GM12874 (cell line): ENCODE measurements at regions not wholly inside any gene's neighbourhood (a gene's known extent, or its start where the extent isn't known, plus 50 kb on each side); places are given as distances from the start of the nearest gene placed in this dataset.

Experiments used
- TF ChIP-seq, protein P1 (sequence below): IDR thresholded peaks from 2 replicates; pipeline ENCODE4 v1.5.1; 2011; ENCODE audit warnings: low read depth, mild to moderate bottlenecking, control low read depth, low read length, moderate library complexity; ENCODE audit not compliant: insufficient read depth

DNA sequence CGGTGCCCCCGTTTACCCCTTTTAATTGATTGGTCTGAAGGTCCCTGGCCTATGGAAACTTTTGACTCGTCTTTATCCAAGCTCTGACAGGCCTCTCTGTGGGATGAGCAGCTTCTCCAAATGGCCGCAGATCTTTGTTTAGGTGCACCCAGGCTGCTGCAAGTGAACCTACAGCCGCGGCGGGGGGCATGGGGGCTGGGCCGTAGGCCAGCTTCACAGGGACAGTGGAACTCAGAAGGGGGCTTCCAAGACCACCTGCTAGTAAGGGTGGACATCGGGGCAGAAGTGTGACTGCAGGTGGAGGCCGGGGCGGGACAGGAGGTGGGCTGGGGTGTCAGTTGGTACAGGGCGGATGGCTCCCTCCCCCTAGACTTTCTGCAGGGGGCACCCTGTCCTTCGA is 257.5 kb downstream of the SIPA1L2 start:
- TF ChIP-seq, protein P1, sequence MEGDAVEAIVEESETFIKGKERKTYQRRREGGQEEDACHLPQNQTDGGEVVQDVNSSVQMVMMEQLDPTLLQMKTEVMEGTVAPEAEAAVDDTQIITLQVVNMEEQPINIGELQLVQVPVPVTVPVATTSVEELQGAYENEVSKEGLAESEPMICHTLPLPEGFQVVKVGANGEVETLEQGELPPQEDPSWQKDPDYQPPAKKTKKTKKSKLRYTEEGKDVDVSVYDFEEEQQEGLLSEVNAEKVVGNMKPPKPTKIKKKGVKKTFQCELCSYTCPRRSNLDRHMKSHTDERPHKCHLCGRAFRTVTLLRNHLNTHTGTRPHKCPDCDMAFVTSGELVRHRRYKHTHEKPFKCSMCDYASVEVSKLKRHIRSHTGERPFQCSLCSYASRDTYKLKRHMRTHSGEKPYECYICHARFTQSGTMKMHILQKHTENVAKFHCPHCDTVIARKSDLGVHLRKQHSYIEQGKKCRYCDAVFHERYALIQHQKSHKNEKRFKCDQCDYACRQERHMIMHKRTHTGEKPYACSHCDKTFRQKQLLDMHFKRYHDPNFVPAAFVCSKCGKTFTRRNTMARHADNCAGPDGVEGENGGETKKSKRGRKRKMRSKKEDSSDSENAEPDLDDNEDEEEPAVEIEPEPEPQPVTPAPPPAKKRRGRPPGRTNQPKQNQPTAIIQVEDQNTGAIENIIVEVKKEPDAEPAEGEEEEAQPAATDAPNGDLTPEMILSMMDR = no peak

DNA sequence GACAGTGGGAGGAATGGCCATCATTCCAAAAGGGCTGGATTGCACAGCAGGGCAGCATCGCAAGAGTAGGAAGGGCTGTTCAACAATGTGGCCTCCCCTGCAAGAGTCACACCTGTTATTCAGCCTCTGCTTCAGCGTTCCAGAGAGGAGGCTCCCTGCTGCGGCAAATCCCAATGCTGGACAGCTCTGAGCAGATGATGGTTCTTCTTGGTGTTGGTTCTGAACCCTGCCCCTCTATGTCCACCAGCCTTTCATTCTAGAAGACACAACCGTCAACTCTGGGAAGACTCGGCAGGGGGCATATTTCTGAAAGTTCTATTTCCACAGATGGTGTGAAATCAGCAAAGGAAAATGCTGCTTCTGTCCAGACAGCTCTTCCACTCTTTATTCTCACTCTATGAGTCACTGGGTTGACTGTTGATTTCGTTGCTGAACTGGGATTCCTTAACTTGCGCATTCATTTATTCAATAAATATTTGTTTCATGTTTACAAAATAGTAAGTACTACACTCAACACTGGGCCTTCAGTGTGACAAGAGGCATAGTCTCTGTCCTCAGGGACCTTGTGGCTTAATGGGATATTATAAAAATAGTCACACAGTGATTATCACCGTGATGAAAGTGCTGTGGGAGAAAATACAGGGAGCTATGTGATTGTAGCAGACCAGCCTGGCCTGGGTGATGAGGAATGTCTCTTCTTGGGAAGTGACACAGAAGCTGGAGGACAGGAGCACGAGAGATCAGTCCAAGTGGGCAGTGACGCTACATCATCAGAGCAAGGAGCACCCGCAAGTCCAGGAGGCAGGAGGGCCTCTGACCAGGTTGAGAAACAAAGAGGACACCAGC is 260.3 kb downstream of the SIPA1L2 start:
- TF ChIP-seq, protein P1 = no peak

DNA sequence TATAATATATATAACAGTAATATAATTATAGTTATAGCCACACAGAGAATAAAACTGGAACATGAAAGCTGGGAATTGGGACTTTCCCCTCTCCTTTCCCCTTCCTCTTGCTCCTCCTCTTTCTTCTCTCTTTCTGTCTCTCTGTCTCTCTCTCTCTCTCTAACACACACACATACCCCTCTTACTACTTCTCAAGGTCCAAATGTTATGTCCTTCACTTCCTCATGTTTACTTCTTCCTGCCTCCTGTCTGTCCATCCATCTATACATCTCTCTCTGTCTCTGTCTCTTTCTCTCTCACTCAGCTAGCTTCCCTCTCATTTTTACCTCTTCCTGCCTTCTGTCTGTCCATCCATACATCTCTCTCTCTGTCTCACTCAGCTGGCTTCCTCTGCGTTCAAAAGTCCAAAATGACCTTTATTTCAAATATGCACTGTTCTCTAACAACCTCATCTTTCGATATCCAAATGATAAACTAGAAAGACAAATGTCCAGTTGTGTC is 261.1 kb downstream of the SIPA1L2 start:
- TF ChIP-seq, protein P1 = no peak

DNA sequence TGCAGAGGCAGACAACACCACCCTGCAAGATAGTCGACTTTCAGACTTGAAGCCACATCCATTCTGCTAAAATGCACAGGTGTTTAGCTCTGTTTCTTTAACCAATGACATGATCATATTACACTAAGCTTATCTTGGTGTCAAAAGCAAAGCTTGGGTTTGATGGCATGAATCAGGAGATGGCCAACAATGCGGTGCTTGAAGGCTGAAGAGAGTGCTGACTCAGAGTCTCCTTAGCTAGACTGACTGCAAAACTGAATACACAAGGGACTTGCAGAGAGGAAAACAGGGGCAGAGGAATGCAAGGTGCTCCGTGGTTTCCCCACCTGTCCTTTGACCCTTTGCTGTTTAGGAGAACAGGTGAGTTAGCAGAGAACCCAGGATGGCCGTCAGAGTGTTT is 262.6 kb downstream of the SIPA1L2 start:
- TF ChIP-seq, protein P1 = no peak

DNA sequence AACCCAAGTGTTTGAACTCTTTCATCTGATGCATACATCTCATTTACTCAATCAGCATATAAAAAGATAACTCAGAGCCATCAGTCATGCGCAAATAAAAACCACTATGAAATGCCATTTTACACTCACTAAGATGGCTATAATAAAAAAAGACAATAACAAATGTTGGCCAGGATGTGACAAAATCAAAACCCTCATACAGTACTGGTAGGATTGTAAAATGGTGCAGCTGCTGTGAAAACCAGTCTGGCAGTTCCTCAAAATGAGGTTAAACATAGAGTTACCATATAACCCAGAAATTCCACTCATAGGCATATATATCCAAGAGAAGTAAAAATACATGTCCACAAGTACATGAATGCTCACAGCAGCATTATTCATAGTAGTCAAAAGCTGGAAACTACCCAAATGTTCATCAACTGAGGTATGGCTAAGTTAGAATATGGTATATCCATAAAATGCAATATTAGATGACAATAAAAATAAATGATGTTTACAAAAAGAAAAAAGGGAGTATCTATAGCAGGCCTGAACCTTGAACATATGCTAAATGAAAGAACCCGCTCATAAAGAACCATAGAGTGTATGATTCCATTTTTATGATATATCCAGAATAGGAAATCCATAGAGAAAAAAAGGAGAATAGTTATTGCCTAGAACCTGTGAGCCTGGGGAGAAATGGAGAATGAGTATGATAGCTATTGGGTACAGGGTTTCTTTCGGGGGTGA is 265.1 kb downstream of the SIPA1L2 start:
- TF ChIP-seq, protein P1 = no peak

DNA sequence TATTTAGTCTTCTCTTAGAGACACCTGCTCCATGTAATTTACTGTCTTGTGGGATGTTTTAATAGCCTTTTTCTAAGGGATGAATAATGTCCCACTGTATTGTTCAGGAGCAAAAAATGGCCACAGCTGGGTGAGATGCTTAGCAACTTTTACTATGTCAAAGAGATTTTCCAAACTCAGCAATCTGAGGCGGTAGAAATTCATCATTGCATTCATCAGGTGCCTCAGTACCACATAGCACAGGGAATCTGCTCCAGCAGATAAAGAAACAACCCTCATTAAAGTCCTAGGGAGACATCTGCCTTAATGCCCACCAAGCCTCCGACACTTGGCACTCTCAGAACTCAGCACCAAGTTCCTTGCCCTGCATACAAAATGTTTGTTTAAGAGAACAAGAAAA is 266.9 kb downstream of the SIPA1L2 start:
- TF ChIP-seq, protein P1 = no peak

DNA sequence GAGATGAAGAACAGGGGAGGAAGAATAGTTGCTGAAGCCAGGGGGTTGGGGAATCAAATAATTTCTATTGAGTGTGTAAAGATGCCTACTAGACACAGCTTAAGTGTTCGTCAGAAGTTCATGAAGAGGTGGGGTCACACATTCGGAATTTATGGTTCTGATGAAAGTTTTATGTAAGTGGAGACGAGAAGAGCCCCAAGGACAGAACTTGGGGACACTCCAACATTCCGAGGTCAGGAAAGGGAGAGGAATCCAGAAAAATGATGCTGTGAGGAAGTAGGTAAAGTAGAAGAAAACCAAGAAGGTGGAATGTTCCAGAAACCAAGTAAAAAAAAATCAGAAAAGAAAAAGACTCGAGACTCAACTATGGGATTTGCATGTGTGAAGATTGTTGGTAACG is 272.5 kb downstream of the SIPA1L2 start:
- TF ChIP-seq, protein P1 = no peak
